ENCODE measurements at regions not wholly inside any gene's neighbourhood (a gene's known extent, or its start where the extent isn't known, plus 50 kb on each side); places are given as distances from the start of the nearest gene placed in this dataset.
A peak's percentile ranks its signal among the peaks of the same experiment; 100 is the strongest.

GRCh38 chr2:181738074-181738473 is 57.8 kb upstream of the NEUROD1 start:
- TF ChIP-seq CTCF (IDR thresholded peaks at IDR 0.05; ENCODE audit: low read length) (0 out of 2 replicates have a peak, but pooled peaks have one; percentile 4), EZH2phosphoT487 (IDR thresholded peaks at IDR 0.05; ENCODE audit: low read length) (no peak), EZH2 (optimal IDR thresholded peaks at IDR 0.05; ENCODE audit: low read depth, low read length) (no peak)
